GM12878 (cell line): ENCODE measurements at regions not wholly inside any gene's neighbourhood (a gene's known extent, or its start where the extent isn't known, plus 50 kb on each side); places are given as distances from the start of the nearest gene placed in this dataset.

Experiments used
- CBFB ChIP-seq: IDR thresholded peaks from 2 replicates; pipeline ENCODE4 v1.6.1; 2016; ENCODE audit warnings: antibody characterized with exemption, low read depth
- EP300 ChIP-seq, 2 experiments: fragments of 150-350 bp in 1 of 2; IDR thresholded peaks; 2 replicates each; pipeline ENCODE4 v1.6.1; 2011 to 2012; ENCODE audit warnings: low read depth in 2 of 2, low read length in 2 of 2, borderline replicate concordance in 1 of 2, improper control_type of control experiment in 1 of 2, inconsistent platforms in 1 of 2; ENCODE audit not compliant: control insufficient read depth in 1 of 2
- ESRRA ChIP-seq: IDR thresholded peaks from 2 replicates; pipeline ENCODE4 v1.6.1; 2012; ENCODE audit warnings: mild to moderate bottlenecking, low read length, improper control_type of control experiment
- FOS ChIP-seq: IDR thresholded peaks from 3 replicates; pipeline ENCODE4 v1.6.1; 2011; ENCODE audit warnings: borderline replicate concordance; ENCODE audit not compliant: insufficient read length; ENCODE audit errors: extremely low read depth
- NFIC ChIP-seq: IDR thresholded peaks from 2 replicates; pipeline ENCODE4 v1.6.1; 2012; ENCODE audit warnings: low read depth, mild to moderate bottlenecking, inconsistent platforms, low read length, moderate library complexity
- NFYB ChIP-seq: IDR thresholded peaks from 2 replicates; pipeline ENCODE4 v1.6.1; 2011; ENCODE audit warnings: low read depth, mild to moderate bottlenecking, low read length, improper control_type of control experiment, moderate library complexity; ENCODE audit not compliant: insufficient read depth
- TAF1 ChIP-seq: IDR thresholded peaks from 2 replicates; pipeline ENCODE4 v1.6.1; 2011; ENCODE audit warnings: mild to moderate bottlenecking, low read depth, low read length, borderline replicate concordance
- ZSCAN29 ChIP-seq: fragments of 450-650 bp; IDR thresholded peaks from 2 replicates; pipeline ENCODE4 v1.6.1; 2017; ENCODE audit warnings: mild to moderate bottlenecking, moderate library complexity
- TF ChIP-seq, protein P1 (sequence below), 3 experiments: IDR thresholded peaks in 2 of 3; conservative IDR thresholded peaks in 1 of 3; 2 replicates each; pipeline ENCODE4 v1.5.1; 2011; ENCODE audit warnings: low read depth in 3 of 3, low read length in 3 of 3, mild to moderate bottlenecking in 3 of 3, control low read depth in 2 of 3, moderate library complexity in 2 of 3, inconsistent platforms in 1 of 3, mixed read lengths in 1 of 3; ENCODE audit not compliant: control insufficient read depth in 2 of 3, insufficient read depth in 1 of 3; ENCODE audit errors: extremely low read depth in 1 of 3
- TF ChIP-seq, protein P2 (sequence below): fragments of 450-650 bp; IDR thresholded peaks from 2 replicates; pipeline ENCODE4 v1.6.1; 2017; ENCODE audit warnings: mild to moderate bottlenecking
- TF ChIP-seq, protein P3 (sequence below): fragments of 450-650 bp; IDR thresholded peaks from 2 replicates; pipeline ENCODE4 v1.6.1; 2016; ENCODE audit warnings: mild to moderate bottlenecking
- TF ChIP-seq, protein P4 (sequence below): IDR thresholded peaks from 2 replicates; pipeline ENCODE4 v1.6.1; 2011; ENCODE audit warnings: low read depth, low read length, improper control_type of control experiment, borderline replicate concordance

DNA sequence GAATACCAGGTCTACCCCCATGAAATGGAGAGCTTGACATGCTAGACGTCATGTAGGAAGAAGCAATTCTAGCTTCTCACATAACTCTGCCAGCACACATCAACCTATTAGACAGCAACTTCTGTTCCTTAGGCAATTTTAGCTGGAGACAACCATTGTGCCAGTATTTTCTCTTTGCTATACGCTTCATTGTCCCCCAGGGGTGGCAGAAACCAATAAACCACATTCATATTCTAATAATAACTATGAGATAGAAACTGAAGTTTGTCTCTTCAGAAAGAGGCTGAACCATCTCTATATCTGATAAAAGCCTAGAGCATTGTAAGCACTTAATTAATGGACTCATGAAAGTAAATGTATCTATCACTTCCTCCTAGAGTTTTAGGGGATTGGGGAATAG is 278.6 kb downstream of the FOXG1 start:
- TF ChIP-seq EP300 (IDR thresholded peaks at IDR 0.05; ENCODE audit: borderline replicate concordance in 1 of 2, control insufficient read depth in 1 of 2, low read depth in 2 of 2, low read length in 2 of 2) (no peak), ESRRA (no peak), NFIC (no peak), TAF1 (no peak), CBFB (no peak), NFYB (no peak), FOS (no peak), ZSCAN29 (no peak)
- TF ChIP-seq, protein P1, sequence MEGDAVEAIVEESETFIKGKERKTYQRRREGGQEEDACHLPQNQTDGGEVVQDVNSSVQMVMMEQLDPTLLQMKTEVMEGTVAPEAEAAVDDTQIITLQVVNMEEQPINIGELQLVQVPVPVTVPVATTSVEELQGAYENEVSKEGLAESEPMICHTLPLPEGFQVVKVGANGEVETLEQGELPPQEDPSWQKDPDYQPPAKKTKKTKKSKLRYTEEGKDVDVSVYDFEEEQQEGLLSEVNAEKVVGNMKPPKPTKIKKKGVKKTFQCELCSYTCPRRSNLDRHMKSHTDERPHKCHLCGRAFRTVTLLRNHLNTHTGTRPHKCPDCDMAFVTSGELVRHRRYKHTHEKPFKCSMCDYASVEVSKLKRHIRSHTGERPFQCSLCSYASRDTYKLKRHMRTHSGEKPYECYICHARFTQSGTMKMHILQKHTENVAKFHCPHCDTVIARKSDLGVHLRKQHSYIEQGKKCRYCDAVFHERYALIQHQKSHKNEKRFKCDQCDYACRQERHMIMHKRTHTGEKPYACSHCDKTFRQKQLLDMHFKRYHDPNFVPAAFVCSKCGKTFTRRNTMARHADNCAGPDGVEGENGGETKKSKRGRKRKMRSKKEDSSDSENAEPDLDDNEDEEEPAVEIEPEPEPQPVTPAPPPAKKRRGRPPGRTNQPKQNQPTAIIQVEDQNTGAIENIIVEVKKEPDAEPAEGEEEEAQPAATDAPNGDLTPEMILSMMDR (IDR thresholded peaks at IDR 0.05 in 2 of 3, conservative IDR thresholded peaks at IDR 0.05 in 1 of 3; ENCODE audit: control insufficient read depth in 2 of 3, extremely low read depth in 1 of 3, insufficient read depth in 1 of 3, low read depth in 3 of 3, low read length in 3 of 3) = no peak
- TF ChIP-seq, protein P2, sequence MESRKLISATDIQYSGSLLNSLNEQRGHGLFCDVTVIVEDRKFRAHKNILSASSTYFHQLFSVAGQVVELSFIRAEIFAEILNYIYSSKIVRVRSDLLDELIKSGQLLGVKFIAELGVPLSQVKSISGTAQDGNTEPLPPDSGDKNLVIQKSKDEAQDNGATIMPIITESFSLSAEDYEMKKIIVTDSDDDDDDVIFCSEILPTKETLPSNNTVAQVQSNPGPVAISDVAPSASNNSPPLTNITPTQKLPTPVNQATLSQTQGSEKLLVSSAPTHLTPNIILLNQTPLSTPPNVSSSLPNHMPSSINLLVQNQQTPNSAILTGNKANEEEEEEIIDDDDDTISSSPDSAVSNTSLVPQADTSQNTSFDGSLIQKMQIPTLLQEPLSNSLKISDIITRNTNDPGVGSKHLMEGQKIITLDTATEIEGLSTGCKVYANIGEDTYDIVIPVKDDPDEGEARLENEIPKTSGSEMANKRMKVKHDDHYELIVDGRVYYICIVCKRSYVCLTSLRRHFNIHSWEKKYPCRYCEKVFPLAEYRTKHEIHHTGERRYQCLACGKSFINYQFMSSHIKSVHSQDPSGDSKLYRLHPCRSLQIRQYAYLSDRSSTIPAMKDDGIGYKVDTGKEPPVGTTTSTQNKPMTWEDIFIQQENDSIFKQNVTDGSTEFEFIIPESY = no peak
- TF ChIP-seq, protein P3, sequence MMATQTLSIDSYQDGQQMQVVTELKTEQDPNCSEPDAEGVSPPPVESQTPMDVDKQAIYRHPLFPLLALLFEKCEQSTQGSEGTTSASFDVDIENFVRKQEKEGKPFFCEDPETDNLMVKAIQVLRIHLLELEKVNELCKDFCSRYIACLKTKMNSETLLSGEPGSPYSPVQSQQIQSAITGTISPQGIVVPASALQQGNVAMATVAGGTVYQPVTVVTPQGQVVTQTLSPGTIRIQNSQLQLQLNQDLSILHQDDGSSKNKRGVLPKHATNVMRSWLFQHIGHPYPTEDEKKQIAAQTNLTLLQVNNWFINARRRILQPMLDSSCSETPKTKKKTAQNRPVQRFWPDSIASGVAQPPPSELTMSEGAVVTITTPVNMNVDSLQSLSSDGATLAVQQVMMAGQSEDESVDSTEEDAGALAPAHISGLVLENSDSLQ = no peak
- TF ChIP-seq, protein P4, sequence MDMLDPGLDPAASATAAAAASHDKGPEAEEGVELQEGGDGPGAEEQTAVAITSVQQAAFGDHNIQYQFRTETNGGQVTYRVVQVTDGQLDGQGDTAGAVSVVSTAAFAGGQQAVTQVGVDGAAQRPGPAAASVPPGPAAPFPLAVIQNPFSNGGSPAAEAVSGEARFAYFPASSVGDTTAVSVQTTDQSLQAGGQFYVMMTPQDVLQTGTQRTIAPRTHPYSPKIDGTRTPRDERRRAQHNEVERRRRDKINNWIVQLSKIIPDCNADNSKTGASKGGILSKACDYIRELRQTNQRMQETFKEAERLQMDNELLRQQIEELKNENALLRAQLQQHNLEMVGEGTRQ = no peak
